Nephron (organoid): ENCODE measurements at regions not wholly inside any gene's neighbourhood (a gene's known extent, or its start where the extent isn't known, plus 50 kb on each side); places are given as distances from the start of the nearest gene placed in this dataset.
A peak's percentile ranks its signal among the peaks of the same experiment; 100 is the strongest.

ENCODE experiments used
- H3K27ac Mint-ChIP-seq, 3 experiments: 2 replicates each; pipeline ENCODE4 v1.8.0; 2020; ENCODE audit warnings: mixed read lengths in 3 of 3, mild to moderate bottlenecking in 2 of 3, moderate library complexity in 1 of 3
- H3K27me3 Mint-ChIP-seq: 2 replicates; pipeline ENCODE4 v1.8.0; 2021; ENCODE audit warnings: low read depth, mild to moderate bottlenecking, moderate library complexity, mixed read lengths
- H3K36me3 Mint-ChIP-seq: 2 replicates; pipeline ENCODE4 v1.8.0; 2020; ENCODE audit warnings: low read depth, mixed read lengths
- H3K4me1 Mint-ChIP-seq: 2 replicates; pipeline ENCODE4 v1.8.0; 2020; ENCODE audit warnings: mixed read lengths
- H3K4me3 Mint-ChIP-seq, 3 experiments: 2 replicates each; pipeline ENCODE4 v1.8.0; 2020; ENCODE audit warnings: mild to moderate bottlenecking in 3 of 3, mixed read lengths in 3 of 3, moderate library complexity in 2 of 3
- H3K9me3 Mint-ChIP-seq: 2 replicates; pipeline ENCODE4 v1.8.0; 2020; ENCODE audit warnings: mixed read lengths
- TF ChIP-seq, protein P1 (sequence below), 3 experiments: fragments of 200-600 bp; sonication (generic); IDR thresholded peaks; one replicate each; pipeline ENCODE4 v1.5.0; 2021; ENCODE audit warnings: antibody characterized with exemption in 3 of 3; ENCODE audit not compliant: unreplicated experiment in 3 of 3

DNA sequence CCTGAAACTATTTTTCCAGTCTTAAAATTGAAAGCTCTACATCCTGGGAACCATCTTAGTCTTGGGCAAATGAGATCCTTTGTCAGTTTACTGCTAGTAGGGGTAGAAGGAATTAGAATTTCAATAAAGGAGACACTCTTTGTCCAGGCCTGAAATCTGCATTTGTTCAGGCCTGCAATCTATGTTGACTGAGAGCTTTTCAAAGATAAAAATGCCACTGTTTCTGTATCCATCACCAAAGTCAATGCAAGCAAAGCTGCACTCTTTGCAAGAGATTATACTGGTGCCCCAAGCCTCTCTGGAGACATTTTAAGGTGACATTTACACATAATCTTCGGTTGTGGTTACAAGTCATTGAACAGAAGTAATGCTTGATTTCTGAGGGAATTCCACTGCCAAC, 135.7 kb downstream of the CTH start:
- Mint-ChIP-seq H3K9me3 (no peaks in the 10 kb centered on the region), H3K27me3 (peaks cover 3% of the 10 kb centered on the region), H3K36me3 (no peaks in the 10 kb centered on the region), H3K4me3 (no peak overlapping the region), H3K4me1 (no peaks in the 10 kb centered on the region), H3K27ac (no peak overlapping the region)
- TF ChIP-seq, protein P1, sequence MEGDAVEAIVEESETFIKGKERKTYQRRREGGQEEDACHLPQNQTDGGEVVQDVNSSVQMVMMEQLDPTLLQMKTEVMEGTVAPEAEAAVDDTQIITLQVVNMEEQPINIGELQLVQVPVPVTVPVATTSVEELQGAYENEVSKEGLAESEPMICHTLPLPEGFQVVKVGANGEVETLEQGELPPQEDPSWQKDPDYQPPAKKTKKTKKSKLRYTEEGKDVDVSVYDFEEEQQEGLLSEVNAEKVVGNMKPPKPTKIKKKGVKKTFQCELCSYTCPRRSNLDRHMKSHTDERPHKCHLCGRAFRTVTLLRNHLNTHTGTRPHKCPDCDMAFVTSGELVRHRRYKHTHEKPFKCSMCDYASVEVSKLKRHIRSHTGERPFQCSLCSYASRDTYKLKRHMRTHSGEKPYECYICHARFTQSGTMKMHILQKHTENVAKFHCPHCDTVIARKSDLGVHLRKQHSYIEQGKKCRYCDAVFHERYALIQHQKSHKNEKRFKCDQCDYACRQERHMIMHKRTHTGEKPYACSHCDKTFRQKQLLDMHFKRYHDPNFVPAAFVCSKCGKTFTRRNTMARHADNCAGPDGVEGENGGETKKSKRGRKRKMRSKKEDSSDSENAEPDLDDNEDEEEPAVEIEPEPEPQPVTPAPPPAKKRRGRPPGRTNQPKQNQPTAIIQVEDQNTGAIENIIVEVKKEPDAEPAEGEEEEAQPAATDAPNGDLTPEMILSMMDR (IDR thresholded peaks at IDR 0.05; ENCODE audit: unreplicated experiment in 3 of 3) = no peak

DNA sequence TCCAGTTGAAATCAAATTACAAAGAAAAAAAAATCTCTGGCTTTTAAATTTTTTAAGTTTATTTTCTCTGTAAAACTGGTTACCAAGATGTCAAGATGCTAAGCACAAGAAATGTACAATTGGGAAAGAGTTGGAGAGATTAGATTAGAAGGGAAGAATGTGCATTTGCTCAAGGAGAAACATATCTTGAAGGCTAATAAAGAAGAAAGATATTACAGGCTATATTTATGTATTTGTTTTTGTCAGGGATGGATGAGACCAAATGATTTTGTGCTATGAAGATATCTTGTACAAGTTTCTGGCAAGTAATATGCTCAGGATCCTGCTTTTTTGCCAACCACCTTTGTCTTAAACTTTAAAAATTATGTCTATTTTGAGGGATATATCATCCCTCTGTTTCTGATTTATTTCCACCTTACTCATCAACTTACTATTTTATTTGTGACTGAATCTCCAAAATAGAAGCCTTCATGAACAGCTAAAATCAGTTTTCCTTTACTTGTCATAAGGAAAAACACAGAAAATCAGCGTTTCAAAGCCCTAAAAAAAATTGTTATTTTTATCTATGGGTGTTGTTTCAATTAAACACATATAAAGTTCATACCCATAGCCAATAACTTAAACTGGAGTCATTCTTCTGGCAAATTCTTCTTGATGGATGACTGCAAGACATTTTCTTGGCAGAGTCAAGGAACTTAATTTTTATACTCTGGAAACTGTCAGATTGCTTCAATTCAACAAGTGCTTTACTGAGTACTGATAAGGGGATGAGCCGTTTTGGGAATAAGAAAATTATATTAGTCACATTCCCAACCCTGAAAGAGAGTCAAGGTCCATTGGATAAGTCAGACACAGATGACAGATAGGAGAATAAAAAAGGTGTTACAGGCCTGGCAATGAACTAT, 141.8 kb downstream of the CTH start:
- H3K27me3 Mint-ChIP-seq = peaks cover 8% of the 10 kb centered on the region
- H3K4me1 Mint-ChIP-seq = peaks cover 30% of the 10 kb centered on the region
- H3K27ac Mint-ChIP-seq = peak overlapping the region in 2 of 3 experiments; percentile 12 to 51
- H3K4me3 Mint-ChIP-seq = peak overlapping the region in 1 of 3 experiments; percentile 35
- H3K9me3 Mint-ChIP-seq = no peaks in the 10 kb centered on the region
- no peaks in the 10 kb centered on the region for H3K36me3 Mint-ChIP-seq
- TF ChIP-seq, protein P1 (IDR thresholded peaks at IDR 0.05; ENCODE audit: unreplicated experiment in 3 of 3) = no peak

DNA sequence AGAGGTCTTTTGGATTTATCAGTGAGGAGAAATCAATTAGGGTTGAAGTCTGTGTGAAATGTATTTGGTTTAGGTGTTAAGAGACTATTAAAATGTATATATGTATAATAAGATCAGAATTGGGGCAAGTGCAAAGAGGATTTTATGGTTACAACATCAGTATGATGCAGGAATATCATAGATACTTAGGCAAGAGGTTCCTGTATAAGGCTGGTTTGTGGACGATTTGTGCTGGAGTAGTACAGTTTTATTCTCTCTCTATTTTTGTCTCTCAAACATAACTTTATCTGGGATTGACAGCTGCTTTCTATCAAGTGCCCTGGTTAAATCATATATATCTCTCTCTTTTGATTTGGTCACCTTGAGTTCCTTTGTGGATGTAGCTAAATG, 142.5 kb downstream of the CTH start:
- TF ChIP-seq, protein P1 (IDR thresholded peaks at IDR 0.05; ENCODE audit: unreplicated experiment in 3 of 3) = no peak
- Mint-ChIP-seq H3K4me3 (no peak overlapping the region), H3K27me3 (peaks cover 9% of the 10 kb centered on the region), H3K36me3 (no peaks in the 10 kb centered on the region), H3K27ac (peak overlapping the region in 2 of 3 experiments; percentile 12 to 51), H3K4me1 (peaks cover 30% of the 10 kb centered on the region), H3K9me3 (no peaks in the 10 kb centered on the region)

DNA sequence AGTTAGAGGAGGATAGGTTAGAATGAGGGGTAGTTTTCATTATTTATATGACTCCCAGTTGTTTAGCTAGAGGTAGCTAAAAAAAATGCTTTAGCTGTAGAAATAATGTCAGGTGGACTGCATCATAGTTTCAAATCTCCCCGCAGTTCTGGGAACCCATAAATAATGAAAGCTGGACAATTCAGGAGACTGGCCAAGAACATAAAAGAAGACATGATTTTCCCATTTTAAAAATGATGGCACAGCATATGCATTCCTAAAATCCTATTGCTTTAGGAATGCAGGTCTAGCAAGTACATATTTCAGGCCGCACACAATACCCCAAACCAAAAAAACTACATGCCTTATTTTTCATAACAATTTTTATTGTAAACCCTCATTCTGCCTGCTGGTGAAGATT, 143.3 kb downstream of the CTH start:
- H3K27ac Mint-ChIP-seq = peak overlapping the region in 2 of 3 experiments; percentile 25 to 51
- H3K4me1 Mint-ChIP-seq = peaks cover 30% of the 10 kb centered on the region
- no peaks in the 10 kb centered on the region for H3K9me3 Mint-ChIP-seq
- TF ChIP-seq, protein P1 (IDR thresholded peaks at IDR 0.05; ENCODE audit: unreplicated experiment in 3 of 3) = no peak
- no peaks in the 10 kb centered on the region for H3K36me3 Mint-ChIP-seq
- H3K4me3 Mint-ChIP-seq = no peak overlapping the region
- peaks cover 9% of the 10 kb centered on the region for H3K27me3 Mint-ChIP-seq

DNA sequence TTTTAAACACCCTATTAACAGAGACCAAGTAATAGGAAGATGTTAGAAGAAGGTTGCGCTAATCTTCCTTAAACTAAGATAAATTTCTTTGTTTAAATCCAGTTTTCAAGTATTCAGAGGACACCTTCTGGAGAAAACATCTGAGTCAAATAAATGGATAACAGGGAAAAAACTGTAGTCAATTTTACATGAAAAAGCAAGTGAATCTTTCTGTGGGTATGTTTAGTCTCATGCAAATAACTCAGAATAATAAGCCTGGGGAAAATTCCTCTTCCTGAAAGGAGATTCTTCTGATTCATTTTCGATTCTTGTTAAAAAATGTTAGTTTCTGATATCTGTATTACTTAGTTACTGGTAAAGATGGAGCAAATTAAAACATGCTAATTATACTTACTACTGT, 145.5 kb downstream of the CTH start:
- Mint-ChIP-seq H3K9me3 (no peaks in the 10 kb centered on the region), H3K4me1 (peaks cover 30% of the 10 kb centered on the region), H3K27ac (no peak overlapping the region), H3K36me3 (no peaks in the 10 kb centered on the region), H3K27me3 (peaks cover 13% of the 10 kb centered on the region), H3K4me3 (no peak overlapping the region)
- TF ChIP-seq, protein P1 (IDR thresholded peaks at IDR 0.05; ENCODE audit: unreplicated experiment in 3 of 3) = no peak

DNA sequence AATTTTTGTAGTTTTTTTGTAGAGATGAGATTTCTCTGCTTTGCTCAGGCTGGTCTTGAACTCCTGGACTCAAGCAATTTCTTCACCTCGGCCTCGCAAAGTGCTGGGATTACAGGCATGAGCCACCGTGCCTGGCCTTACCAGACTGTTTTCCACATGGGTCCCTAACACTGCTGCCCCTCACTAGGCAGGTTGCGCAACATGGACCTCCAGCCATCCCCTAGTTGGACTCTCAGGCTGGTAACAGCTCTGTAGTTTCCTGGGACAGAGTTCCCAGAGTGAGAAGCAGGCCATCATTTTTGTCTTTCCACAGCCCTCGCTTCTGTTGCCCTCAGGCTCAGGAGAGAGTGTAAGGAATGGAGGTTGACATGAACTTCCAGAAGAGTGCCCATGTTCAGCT, 156.1 kb downstream of the CTH start:
- Mint-ChIP-seq H3K36me3 (no peaks in the 10 kb centered on the region), H3K27me3 (peaks cover 15% of the 10 kb centered on the region), H3K27ac (no peak overlapping the region), H3K4me1 (no peaks in the 10 kb centered on the region), H3K4me3 (no peak overlapping the region), H3K9me3 (peaks cover 4% of the 10 kb centered on the region)
- TF ChIP-seq, protein P1 (IDR thresholded peaks at IDR 0.05; ENCODE audit: unreplicated experiment in 3 of 3) = no peak
